ENCODE measurements at regions not wholly inside any gene's neighbourhood (a gene's known extent, or its start where the extent isn't known, plus 50 kb on each side); places are given as distances from the start of the nearest gene placed in this dataset.

DNA sequence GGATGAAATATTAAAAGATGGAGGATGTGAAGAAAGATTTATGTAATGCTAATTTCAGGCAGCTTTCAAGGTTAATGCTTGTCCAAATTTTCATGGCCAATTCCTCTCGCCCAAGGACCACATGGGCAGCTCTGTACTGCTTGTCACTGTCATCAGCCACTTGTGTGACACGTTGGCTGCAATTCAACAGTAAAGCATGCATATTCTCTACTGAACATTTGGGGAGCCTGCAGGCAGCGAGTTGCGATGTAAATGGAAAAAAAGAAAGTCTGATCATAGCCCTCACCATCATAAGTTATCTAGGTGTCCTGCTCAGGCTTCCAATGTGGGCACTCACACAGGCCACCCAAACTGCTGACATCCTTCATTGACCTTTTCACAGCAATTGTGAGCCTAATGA is 1026.8 kb upstream of the NR2F2 start:
- no peak for TF ChIP-seq POLR2A (IDR thresholded peaks at IDR 0.05)
- TF ChIP-seq, protein P1, sequence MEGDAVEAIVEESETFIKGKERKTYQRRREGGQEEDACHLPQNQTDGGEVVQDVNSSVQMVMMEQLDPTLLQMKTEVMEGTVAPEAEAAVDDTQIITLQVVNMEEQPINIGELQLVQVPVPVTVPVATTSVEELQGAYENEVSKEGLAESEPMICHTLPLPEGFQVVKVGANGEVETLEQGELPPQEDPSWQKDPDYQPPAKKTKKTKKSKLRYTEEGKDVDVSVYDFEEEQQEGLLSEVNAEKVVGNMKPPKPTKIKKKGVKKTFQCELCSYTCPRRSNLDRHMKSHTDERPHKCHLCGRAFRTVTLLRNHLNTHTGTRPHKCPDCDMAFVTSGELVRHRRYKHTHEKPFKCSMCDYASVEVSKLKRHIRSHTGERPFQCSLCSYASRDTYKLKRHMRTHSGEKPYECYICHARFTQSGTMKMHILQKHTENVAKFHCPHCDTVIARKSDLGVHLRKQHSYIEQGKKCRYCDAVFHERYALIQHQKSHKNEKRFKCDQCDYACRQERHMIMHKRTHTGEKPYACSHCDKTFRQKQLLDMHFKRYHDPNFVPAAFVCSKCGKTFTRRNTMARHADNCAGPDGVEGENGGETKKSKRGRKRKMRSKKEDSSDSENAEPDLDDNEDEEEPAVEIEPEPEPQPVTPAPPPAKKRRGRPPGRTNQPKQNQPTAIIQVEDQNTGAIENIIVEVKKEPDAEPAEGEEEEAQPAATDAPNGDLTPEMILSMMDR (IDR thresholded peaks at IDR 0.05) = no peak
